Epidermal melanocyte (primary cell): ENCODE measurements at regions not wholly inside any gene's neighbourhood (a gene's known extent, or its start where the extent isn't known, plus 50 kb on each side); places are given as distances from the start of the nearest gene placed in this dataset.
A peak's percentile ranks its signal among the peaks of the same experiment; 100 is the strongest.

ENCODE experiments used
- DNase-seq: peaks from one replicate; pipeline ENCODE4 v3.0.0; 2011; ENCODE audit warnings: low spot score; ENCODE audit not compliant: insufficient read length

- no peak for DNase-seq
Observed at GRCh38 chr4:138028923-138029322, 213.2 kb downstream of the SLC7A11 start.

DNA sequence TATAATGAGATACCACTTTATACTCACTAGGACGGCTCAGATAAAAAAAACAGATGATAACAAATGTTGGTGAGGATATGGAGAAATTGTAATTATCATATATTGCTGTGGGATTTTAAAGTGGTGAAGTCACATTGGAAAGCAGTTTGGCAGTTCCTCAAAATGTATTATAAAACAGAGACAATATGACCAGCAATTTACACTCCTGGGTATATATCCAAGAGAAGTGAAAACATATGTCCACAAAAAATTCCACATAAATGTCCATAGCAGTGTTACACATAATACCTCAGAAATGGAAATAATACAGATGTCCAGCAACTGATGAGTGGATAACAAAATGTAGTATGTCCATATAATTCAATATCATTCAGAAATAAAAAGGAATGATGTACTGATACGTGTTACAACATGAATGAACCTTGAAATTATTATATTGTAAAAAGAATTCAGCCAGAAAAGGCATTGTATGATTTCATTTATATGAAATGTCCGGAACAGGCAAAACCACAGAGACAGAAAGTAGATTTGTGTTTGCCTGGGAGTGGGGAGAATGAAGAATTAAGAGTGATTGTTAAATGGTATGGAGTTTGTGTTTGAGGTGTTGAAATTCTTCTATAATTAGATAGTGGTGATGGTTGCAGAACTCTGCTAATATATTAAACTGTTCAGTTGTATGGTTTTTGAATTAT lies 220.9 kb downstream of the SLC7A11 start:
- no peak for DNase-seq

DNA sequence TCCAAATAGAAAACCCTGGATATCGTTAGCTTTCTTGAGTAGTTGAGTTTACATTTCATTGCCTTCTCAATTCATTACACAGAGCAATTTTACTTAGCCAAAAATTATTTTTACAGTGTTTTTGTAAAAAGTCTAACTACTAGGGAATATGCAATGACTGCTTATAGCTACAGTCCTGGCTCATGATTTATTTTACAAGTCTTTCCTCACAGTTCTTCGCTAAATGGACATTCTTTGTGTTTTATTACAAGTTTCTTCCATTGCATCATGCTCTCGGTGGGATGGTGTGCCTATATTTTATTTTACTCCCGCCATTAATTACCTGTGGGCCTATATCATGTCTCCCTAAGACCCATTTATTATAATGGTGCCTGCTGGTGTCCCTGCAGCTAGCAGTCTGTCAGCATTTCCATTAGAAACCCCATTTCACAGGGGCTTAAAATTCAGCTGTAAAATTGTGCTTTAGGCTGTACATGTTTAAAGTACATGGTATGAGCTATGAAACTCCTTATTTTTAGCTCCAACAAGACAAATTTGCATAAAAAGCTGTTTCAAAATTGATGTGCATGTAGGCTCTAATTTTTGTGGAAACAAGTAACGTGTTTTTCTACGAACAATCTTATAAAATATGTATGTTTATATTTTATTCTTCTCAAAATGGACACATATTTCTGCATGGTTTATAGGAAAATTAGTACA lies 227.4 kb downstream of the SLC7A11 start:
- no peak for DNase-seq

GRCh38 chr4:138013625-138014024 lies 228.5 kb downstream of the SLC7A11 start:
- DNase-seq, result no peak

GRCh38 chr4:138010639-138011038 lies 231.5 kb downstream of the SLC7A11 start:
- DNase-seq, result no peak

DNA sequence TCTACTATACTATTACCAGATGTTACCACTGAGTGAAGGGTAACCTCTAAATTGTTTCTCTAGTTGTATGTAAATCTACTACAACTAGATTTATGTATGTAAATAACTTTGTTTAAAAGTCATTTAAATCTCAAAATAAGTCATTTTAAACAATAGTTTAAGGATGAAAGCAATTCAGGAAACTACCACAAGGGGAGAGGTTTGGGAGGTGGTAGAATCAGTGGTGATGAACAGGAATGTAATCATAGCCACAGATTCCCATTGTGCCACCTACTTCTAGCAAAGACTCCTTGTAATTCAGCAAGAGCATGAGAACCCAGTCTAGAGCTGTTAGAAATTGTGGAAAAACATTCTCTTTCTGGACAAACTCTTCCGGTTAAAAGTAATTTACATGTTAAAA lies 234.6 kb downstream of the SLC7A11 start:
- no peak for DNase-seq

GRCh38 chr4:138005486-138005885 lies 236.7 kb downstream of the SLC7A11 start:
- DNase-seq, result no peak

DNA sequence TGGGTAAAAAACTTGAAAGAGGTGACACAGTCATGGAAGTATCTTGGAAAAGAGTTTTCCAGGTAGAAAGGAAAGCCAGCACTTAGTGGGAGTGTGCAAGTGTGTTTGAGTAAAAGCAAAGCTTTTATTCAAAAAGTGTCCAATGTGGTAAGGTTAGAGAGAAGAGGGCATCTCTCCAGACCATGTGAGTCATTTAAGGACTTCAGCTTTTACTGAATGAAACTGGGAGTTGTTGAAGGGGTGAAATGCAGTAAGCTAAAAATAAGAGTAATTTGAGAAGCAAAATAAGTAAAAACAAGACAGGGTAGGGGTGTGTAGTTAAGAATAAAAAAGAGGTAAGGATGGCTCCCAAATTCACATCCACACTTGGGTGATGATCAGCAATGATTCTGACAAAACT lies 238.9 kb downstream of the SLC7A11 start:
- DNase-seq, result no peak

GRCh38 chr4:137998666-137999429 lies 243.3 kb downstream of the SLC7A11 start:
- no peak for DNase-seq

GRCh38 chr4:137997496-137997895 lies 244.7 kb downstream of the SLC7A11 start:
- DNase-seq, result no peak

- no peak for DNase-seq
Observed at GRCh38 chr4:137994853-137995252, 247.3 kb downstream of the SLC7A11 start.

DNA sequence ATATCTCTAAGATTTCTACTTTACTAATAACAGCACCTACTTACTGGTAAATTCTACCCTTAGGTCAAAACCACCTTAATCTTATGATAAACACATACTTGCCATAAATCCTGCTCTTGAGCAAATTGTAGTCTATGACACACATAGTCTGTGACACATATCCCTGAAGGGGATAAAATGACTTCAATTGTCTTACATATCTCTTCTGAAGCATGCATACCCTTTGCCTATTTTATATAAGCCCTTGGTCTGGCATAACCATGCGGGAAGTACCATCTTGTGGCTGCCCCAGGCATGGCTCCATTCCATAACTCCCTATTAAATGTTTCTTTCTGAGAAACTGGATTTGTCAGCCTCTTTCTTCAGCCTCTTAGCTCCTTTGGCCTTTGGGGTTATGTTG lies 248.9 kb downstream of the SLC7A11 start:
- DNase-seq, result no peak

GRCh38 chr4:137981277-137981676 lies 260.9 kb downstream of the SLC7A11 start:
- no peak for DNase-seq

- no peak for DNase-seq
Observed at GRCh38 chr4:137980641-137981040, 261.5 kb downstream of the SLC7A11 start.

DNA sequence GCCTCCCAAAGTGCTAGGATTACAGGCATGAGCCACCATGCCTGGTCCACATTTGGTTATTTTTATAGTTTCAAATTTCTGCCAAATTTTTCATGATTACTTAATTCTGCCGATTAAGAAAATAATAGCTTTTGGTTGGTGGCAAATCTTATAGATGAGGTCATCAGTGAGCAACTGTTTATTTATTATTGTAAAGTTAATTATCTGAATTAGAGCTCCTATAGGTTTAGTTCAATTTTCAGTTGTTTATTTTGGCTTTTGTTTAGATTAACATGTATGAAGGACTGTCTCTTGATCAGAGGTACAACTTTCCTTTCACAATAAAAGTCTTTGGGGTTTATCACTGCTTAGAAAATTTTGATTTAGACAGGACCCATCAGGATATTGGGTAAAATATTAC lies 262.2 kb downstream of the SLC7A11 start:
- no peak for DNase-seq

- DNase-seq, result no peak
Observed at GRCh38 chr4:137968956-137969678, 273.0 kb downstream of the SLC7A11 start.

DNA sequence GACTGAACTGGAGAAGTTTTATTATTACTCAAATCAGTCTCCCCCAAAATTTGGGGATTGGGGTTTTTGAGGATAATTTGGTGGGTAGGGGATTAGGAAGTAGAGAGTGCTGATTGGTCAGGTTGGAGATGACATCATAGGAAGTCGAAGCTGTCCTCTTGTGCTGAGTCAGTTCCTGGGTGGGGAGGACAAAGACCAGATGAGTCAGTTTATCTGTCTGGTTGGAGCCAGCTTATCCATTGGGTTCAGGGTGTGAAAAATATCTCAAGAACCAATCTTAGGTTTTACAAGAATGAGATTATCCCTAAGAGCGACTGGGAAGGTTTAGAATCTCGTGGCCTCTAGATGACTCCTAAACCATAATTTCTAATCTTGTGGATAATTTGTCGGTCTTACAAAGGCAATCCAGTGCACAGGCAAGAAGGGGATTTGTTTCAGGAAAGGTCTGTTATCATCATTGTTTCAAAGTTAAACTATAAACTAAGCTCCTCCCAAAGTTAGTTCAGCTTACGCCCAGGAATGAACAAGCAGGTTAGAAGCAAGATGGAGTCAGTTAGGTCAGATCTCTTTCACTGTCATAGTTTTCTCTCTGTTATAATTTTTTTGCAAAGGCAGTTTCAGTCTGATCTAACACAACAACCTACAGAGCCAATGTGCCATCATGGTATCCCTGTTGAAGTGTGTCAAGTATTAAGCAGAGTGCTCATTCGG lies 274.5 kb downstream of the SLC7A11 start:
- no peak for DNase-seq

DNA sequence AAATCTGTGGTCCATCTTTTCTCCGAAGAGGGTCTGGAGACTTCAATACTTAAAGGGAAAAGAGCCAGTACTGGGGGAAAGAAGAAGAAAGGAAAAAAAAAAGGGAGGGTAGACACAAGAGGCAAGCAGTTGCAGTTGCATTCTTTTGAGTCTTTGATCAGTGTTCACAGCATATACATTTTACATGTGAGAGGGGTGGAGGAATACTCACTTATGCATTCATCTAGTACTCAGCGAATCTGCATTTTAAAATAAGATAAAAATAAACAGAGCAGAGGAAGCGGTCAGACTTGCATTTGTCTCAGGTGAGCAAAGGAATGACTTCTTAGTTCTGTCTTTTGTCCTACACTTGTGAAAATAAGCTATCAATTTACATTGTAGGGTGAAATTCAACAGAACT lies 275.6 kb downstream of the SLC7A11 start:
- no peak for DNase-seq

- DNase-seq, result peak; percentile 26
Observed at GRCh38 chr4:137961051-137961438, 281.1 kb downstream of the SLC7A11 start.

- no peak for DNase-seq
Observed at GRCh38 chr4:137960371-137961050, 281.6 kb downstream of the SLC7A11 start.

- DNase-seq, result no peak
Observed at GRCh38 chr4:137957806-137958205, 284.3 kb downstream of the SLC7A11 start.
